ENCODE measurements at regions not wholly inside any gene's neighbourhood (a gene's known extent, or its start where the extent isn't known, plus 50 kb on each side); places are given as distances from the start of the nearest gene placed in this dataset.
"Not testable (repeated sequence)": the region's sequence is repeated elsewhere in the genome, so short reads cannot be mapped to it uniquely, and the experiment has no call there.

- DNase-seq (ENCODE audit: low spot score) = no peak
Observed at GRCh38 chr17:72446118-72446517, 325.3 kb downstream of the SOX9 start.

GRCh38 chr17:72446525-72447250 lies 325.9 kb downstream of the SOX9 start:
- peak; percentile 78 for DNase-seq (ENCODE audit: low spot score)

- DNase-seq (ENCODE audit: low spot score) = no peak
Observed at GRCh38 chr17:72447251-72447640, 326.4 kb downstream of the SOX9 start.

- no peak for DNase-seq (ENCODE audit: low spot score)
Observed at GRCh38 chr17:72448019-72448418, 327.2 kb downstream of the SOX9 start.

- no peak for DNase-seq (ENCODE audit: low spot score)
Observed at GRCh38 chr17:72452286-72453173, 331.7 kb downstream of the SOX9 start.

GRCh38 chr17:72454342-72454741 lies 333.5 kb downstream of the SOX9 start:
- DNase-seq (ENCODE audit: low spot score) = no peak

GRCh38 chr17:72455562-72455961 lies 334.7 kb downstream of the SOX9 start:
- DNase-seq (ENCODE audit: low spot score) = no peak

GRCh38 chr17:72456075-72456474 lies 335.3 kb downstream of the SOX9 start:
- peak; percentile 81 for DNase-seq (ENCODE audit: low spot score)

GRCh38 chr17:72457712-72458111 lies 336.9 kb downstream of the SOX9 start:
- DNase-seq (ENCODE audit: low spot score) = no peak

- DNase-seq (ENCODE audit: low spot score) = no peak
Observed at GRCh38 chr17:72458301-72458700, 337.5 kb downstream of the SOX9 start.

- DNase-seq (ENCODE audit: low spot score) = no peak
Observed at GRCh38 chr17:72460711-72461110, 339.9 kb downstream of the SOX9 start.

GRCh38 chr17:72461757-72462156 lies 340.9 kb downstream of the SOX9 start:
- DNase-seq (ENCODE audit: low spot score) = no peak

- no peak for DNase-seq (ENCODE audit: low spot score)
Observed at GRCh38 chr17:72462407-72462806, 341.6 kb downstream of the SOX9 start.

- no peak for DNase-seq (ENCODE audit: low spot score)
Observed at GRCh38 chr17:72462814-72463213, 342.0 kb downstream of the SOX9 start.

- no peak for DNase-seq (ENCODE audit: low spot score)
Observed at GRCh38 chr17:72463287-72464102, 342.7 kb downstream of the SOX9 start.

- DNase-seq (ENCODE audit: low spot score) = not testable (repeated sequence)
Observed at GRCh38 chr17:72464221-72464620, 343.4 kb downstream of the SOX9 start.

- DNase-seq (ENCODE audit: low spot score) = peak; percentile 78
Observed at GRCh38 chr17:72465191-72466024, 344.6 kb downstream of the SOX9 start.

GRCh38 chr17:72466199-72466598 lies 345.4 kb downstream of the SOX9 start:
- DNase-seq (ENCODE audit: low spot score) = no peak

- DNase-seq (ENCODE audit: low spot score) = no peak
Observed at GRCh38 chr17:72466606-72467005, 345.8 kb downstream of the SOX9 start.

- DNase-seq (ENCODE audit: low spot score) = peak; percentile 58
Observed at GRCh38 chr17:72467841-72468653, 347.2 kb downstream of the SOX9 start.

Data from HT-29 (cell line).